ENCODE measurements at regions not wholly inside any gene's neighbourhood (a gene's known extent, or its start where the extent isn't known, plus 50 kb on each side); places are given as distances from the start of the nearest gene placed in this dataset.

GRCh38 chr3:72118628-72119027, 333.7 kb upstream of the PROK2 start:
- no peaks in the 10 kb centered on the region for H4K20me1 ChIP-seq (ENCODE audit: insufficient read depth, low read length)
- CTCF ChIA-PET: no interaction called here
- no peak overlapping the region for H2BK15ac ChIP-seq (ENCODE audit: low read depth, low read length)
- peaks cover 6% of the 10 kb centered on the region for H3K27me3 ChIP-seq (ENCODE audit: control insufficient read depth, insufficient read depth, low read length)
- no peak overlapping the region for H2BK5ac ChIP-seq (ENCODE audit: low read depth, low read length, poor library complexity, severe bottlenecking)
- no peaks in the 10 kb centered on the region for H3K4me1 ChIP-seq (ENCODE audit: control insufficient read depth, insufficient read depth, low read length)
- H3K23ac ChIP-seq (ENCODE audit: low read depth, low read length): no peak overlapping the region
- ATAC-seq (ENCODE audit: low read depth) (no peak), DNase-seq (no peak)
- H4K91ac ChIP-seq (ENCODE audit: insufficient read depth, low read depth, low read length): no peak overlapping the region
- H3K9ac ChIP-seq (ENCODE audit: low read depth, low read length): no peak overlapping the region
- no peak overlapping the region for H3K18ac ChIP-seq (ENCODE audit: low read depth, low read length)
- no peaks in the 10 kb centered on the region for H3K9me1 ChIP-seq (ENCODE audit: insufficient read depth, low read length)
- BruUV-seq (replicated peaks): no TSS peak
- H2AK9ac ChIP-seq (replicated peaks; ENCODE audit: low read depth, low read length, poor library complexity): no peak overlapping the region
- no peak overlapping the region for H2AK5ac ChIP-seq (ENCODE audit: low read depth, low read length)
- H3K4ac ChIP-seq (ENCODE audit: low read depth, low read length): no peak overlapping the region
- dilution Hi-C loops (cut with HindIII; ENCODE audit: low sequenced_read_pairs, unreplicated experiment) (no loop called here), intact Hi-C loops (cut with micrococcal nuclease) (no loop called here), in situ Hi-C loops (cut with MboI; ENCODE audit: low sequenced_read_pairs) (no loop called here)
- H3K36me3 ChIP-seq (ENCODE audit: control insufficient read depth, insufficient read depth, low read length): no peaks in the 10 kb centered on the region
- no peak overlapping the region for H2BK120ac ChIP-seq (ENCODE audit: low read depth, low read length)
- no peaks in the 10 kb centered on the region for H3K79me1 ChIP-seq (ENCODE audit: low read depth in 1 of 2, low read length in 2 of 2)
- TF ChIP-seq FOS (IDR thresholded peaks at IDR 0.05; ENCODE audit: low read depth, low read length) (no peak), CTCF (conservative IDR thresholded peaks at IDR 0.05; ENCODE audit: low read depth, low read length) (no peak), POLR2A (IDR thresholded peaks at IDR 0.05; ENCODE audit: low read depth, low read length) (no peak), RCOR1 (IDR thresholded peaks at IDR 0.05; ENCODE audit: insufficient replicate concordance, low read length) (no peak), CHD1 (IDR thresholded peaks at IDR 0.05; ENCODE audit: low read depth, low read length) (no peak), MAFK (IDR thresholded peaks at IDR 0.05; ENCODE audit: low read depth, low read length) (no peak), SMC3 (IDR thresholded peaks at IDR 0.05; ENCODE audit: low read depth, low read length) (no peak), BHLHE40 (IDR thresholded peaks at IDR 0.05; ENCODE audit: low read depth, low read length) (no peak), MXI1 (IDR thresholded peaks at IDR 0.05; ENCODE audit: borderline replicate concordance, low read depth, low read length) (no peak), CEBPB (IDR thresholded peaks at IDR 0.05; ENCODE audit: low read depth, low read length) (no peak), MAZ (IDR thresholded peaks at IDR 0.05; ENCODE audit: borderline replicate concordance, low read depth, low read length) (no peak), ELK1 (IDR thresholded peaks at IDR 0.05; ENCODE audit: borderline replicate concordance, low read depth, low read length) (no peak), RFX5 (IDR thresholded peaks at IDR 0.05; ENCODE audit: low read depth, low read length) (no peak), RAD21 (IDR thresholded peaks at IDR 0.05; ENCODE audit: low read length) (no peak), NFE2L2 (IDR thresholded peaks at IDR 0.05; ENCODE audit: low read depth, low read length) (no peak), USF2 (IDR thresholded peaks at IDR 0.05; ENCODE audit: low read depth, low read length) (no peak)
- POLR2A ChIA-PET (ENCODE audit: unreplicated experiment): no interaction called here
- H4K5ac ChIP-seq (ENCODE audit: low read depth, low read length): no peak overlapping the region
- H3K27ac ChIP-seq (ENCODE audit: insufficient read depth, low read length): no peak overlapping the region
- H3K9me3 ChIP-seq (ENCODE audit: control insufficient read depth, insufficient read depth, low read length): no peaks in the 10 kb centered on the region
- H3K56ac ChIP-seq (ENCODE audit: extremely low read depth, insufficient read depth, low read length): no peak overlapping the region
- no peak overlapping the region for H3K4me3 ChIP-seq (ENCODE audit: insufficient read depth, low read depth, low read length)
- H2AFZ ChIP-seq (replicated peaks; ENCODE audit: low read length, poor library complexity): no peak overlapping the region
- no peak overlapping the region for H4K8ac ChIP-seq (ENCODE audit: low read depth in 2 of 2, low read length in 2 of 2)
- H2BK20ac ChIP-seq (ENCODE audit: low read depth, low read length): no peak overlapping the region
- H3K4me2 ChIP-seq (ENCODE audit: low read depth, low read length): no peak overlapping the region
- H3K14ac ChIP-seq (replicated peaks; ENCODE audit: low read depth, low read length): no peak overlapping the region

Measured in IMR-90 (cell line).